Lower leg skin (tissue), 4 donors: ENCODE measurements at regions not wholly inside any gene's neighbourhood (a gene's known extent, or its start where the extent isn't known, plus 50 kb on each side); places are given as distances from the start of the nearest gene placed in this dataset.

Experiments
- DNase-seq, 2 donors: peaks; one replicate each; pipeline ENCODE4 v3.0.0-alpha.2; 2019; ENCODE audit warnings: low spot score in 2 of 2
- H3K4me3 ChIP-seq: fragments of 200-600 bp; sonication (generic); 2 replicates; pipeline ENCODE4 v1.5.1; 2017; ENCODE audit warnings: mild to moderate bottlenecking, low read depth; ENCODE audit not compliant: poor library complexity, severe bottlenecking
- CTCF ChIP-seq, 3 donors: fragments of 450-650 bp; IDR thresholded peaks; one replicate each; pipeline ENCODE4 v1.5.1; 2016; ENCODE audit warnings: antibody characterized with exemption in 3 of 3, mild to moderate bottlenecking in 3 of 3, moderate library complexity in 2 of 3
- POLR2A ChIP-seq, 2 donors: fragments of 450-650 bp; IDR thresholded peaks; one replicate each; pipeline ENCODE4 v1.6.1; 2016 to 2017; ENCODE audit warnings: antibody characterized with exemption in 2 of 2, mild to moderate bottlenecking in 1 of 2, moderate library complexity in 1 of 2
- WGBS, 2 donors: methylation state at CpG; one replicate each; pipeline ENCODE4 v1.1.5; 2018; 5-methylcytosine and 5-hydroxymethylcytosine counted together
- intact Hi-C: fragments of 100-400 bp; cut with DNase I; formaldehyde crosslinking; loops from one replicate; pipeline ENCODE4 v1.15.0; 2023; ENCODE audit warnings: low total_unique reads

GRCh38 chr4:152211936-152212653 is 323.8 kb downstream of the FBXW7 start:
- intact Hi-C loops = no loop called here
- no peak for DNase-seq
- TF ChIP-seq CTCF (IDR thresholded peaks at IDR 0.05) = no peak
- no peak for TF ChIP-seq POLR2A (IDR thresholded peaks at IDR 0.05)
- 61 to 66% methylated on average over 7 of the region's 7 CpGs for WGBS, 2 donors
- H3K4me3 ChIP-seq = no peak overlapping the region

GRCh38 chr4:152209772-152210493 is 326.0 kb downstream of the FBXW7 start:
- 86 to 92% methylated on average over 4 of the region's 4 CpGs for WGBS, 2 donors
- DNase-seq = no peak
- no peak for TF ChIP-seq POLR2A (IDR thresholded peaks at IDR 0.05)
- TF ChIP-seq CTCF (IDR thresholded peaks at IDR 0.05) = no peak
- intact Hi-C loops = no loop called here
- H3K4me3 ChIP-seq = no peak overlapping the region

- intact Hi-C loops = no loop called here
- DNase-seq = no peak
- TF ChIP-seq POLR2A (IDR thresholded peaks at IDR 0.05) (no peak), CTCF (IDR thresholded peaks at IDR 0.05) (no peak)
- no peak overlapping the region for H3K4me3 ChIP-seq
- WGBS, 2 donors = 52 to 59% methylated on average over 2 of the region's 2 CpGs
These were observed 328.5 kb downstream of the FBXW7 start for GRCh38 chr4:152207378-152207720.

GRCh38 chr4:152206646-152207377 is 329.1 kb downstream of the FBXW7 start:
- H3K4me3 ChIP-seq = no peak overlapping the region
- TF ChIP-seq CTCF (IDR thresholded peaks at IDR 0.05) (no peak), POLR2A (IDR thresholded peaks at IDR 0.05) (no peak)
- 71% methylated on average over 8 of the region's 8 CpGs for WGBS, 2 donors
- intact Hi-C loops = no loop called here
- no peak for DNase-seq

- DNase-seq = no peak
- no peak for TF ChIP-seq POLR2A (IDR thresholded peaks at IDR 0.05)
- TF ChIP-seq CTCF (IDR thresholded peaks at IDR 0.05) = no peak
- H3K4me3 ChIP-seq = no peak overlapping the region
- 55 to 66% methylated on average over 5 of the region's 5 CpGs for WGBS, 2 donors
- intact Hi-C loops = no loop called here
These were observed 329.7 kb downstream of the FBXW7 start for GRCh38 chr4:152206185-152206584.
